HG03095 (cell line): ENCODE measurements at regions not wholly inside any gene's neighbourhood (a gene's known extent, or its start where the extent isn't known, plus 50 kb on each side); places are given as distances from the start of the nearest gene placed in this dataset.

Experiments used
- ATAC-seq: cut with Tn5 transposase; IDR thresholded peaks from one replicate; pipeline ENCODE4 v1.9.1; 2021; ENCODE audit warnings: moderate library complexity; ENCODE audit not compliant: unreplicated experiment

DNA sequence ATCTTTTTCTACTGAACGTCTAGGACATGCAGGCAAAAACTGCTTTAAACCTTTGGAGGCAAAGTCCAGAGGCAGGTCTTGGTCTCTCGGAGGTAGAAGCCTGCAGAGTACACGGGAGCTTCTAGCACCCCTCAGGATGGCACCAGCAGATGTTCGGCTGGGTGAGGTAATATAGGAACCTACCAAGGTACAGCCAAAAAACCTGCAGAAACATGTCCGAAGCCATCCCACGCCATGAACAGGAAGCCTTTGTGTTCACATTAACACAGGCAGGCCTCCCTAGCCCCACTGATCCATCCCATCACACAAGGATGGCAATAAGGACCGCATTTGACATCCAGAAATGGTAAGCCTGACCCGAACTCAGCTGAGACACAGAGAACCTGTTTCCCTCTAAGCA lies 157.9 kb upstream of the HES1 start:
- no peak for ATAC-seq

DNA sequence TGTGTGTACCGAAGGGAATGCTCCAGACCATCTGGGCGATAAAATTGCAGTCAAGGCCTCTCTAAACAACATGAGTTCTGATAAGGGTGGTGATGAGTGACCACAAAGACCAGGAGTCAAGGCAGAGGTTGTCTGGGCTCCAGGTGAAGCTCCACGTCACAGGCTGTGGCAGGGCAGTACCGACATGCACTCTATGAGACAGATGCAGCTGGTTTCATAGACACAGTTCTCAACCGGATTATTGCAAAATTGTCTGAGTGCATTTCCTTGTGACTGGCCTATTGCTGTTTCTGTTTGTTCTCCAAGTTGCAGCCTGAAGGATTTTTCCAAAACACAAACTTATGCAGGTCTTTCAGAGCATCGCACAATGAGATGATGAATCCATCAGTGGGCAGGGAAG lies 157.5 kb upstream of the HES1 start:
- ATAC-seq, result no peak

GRCh38 chr3:193980326-193980725 lies 155.6 kb upstream of the HES1 start:
- no peak for ATAC-seq

GRCh38 chr3:193980905-193981304 lies 155.0 kb upstream of the HES1 start:
- ATAC-seq, result no peak

- no peak for ATAC-seq
These were observed 154.4 kb upstream of the HES1 start for GRCh38 chr3:193981504-193981903.

DNA sequence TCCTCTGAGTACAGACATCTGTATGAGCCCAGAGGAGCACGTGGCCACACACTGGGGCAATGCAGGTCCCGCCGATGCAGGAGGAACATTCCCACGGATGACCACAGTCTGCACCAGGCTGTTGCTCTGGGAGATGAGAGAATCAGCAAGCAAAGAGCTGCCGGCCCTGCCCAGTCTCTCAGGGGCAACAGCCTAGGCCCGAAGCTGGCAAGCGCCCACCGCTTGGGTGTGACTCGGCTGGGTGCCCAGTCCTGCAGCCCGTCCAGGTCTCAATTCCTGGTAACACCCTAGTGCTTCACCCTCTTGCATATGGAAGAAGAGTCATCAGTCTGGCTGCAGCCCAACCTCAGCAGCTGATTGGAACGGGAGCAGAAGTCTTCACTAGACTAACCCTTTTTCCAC lies 153.7 kb upstream of the HES1 start:
- ATAC-seq, result no peak

DNA sequence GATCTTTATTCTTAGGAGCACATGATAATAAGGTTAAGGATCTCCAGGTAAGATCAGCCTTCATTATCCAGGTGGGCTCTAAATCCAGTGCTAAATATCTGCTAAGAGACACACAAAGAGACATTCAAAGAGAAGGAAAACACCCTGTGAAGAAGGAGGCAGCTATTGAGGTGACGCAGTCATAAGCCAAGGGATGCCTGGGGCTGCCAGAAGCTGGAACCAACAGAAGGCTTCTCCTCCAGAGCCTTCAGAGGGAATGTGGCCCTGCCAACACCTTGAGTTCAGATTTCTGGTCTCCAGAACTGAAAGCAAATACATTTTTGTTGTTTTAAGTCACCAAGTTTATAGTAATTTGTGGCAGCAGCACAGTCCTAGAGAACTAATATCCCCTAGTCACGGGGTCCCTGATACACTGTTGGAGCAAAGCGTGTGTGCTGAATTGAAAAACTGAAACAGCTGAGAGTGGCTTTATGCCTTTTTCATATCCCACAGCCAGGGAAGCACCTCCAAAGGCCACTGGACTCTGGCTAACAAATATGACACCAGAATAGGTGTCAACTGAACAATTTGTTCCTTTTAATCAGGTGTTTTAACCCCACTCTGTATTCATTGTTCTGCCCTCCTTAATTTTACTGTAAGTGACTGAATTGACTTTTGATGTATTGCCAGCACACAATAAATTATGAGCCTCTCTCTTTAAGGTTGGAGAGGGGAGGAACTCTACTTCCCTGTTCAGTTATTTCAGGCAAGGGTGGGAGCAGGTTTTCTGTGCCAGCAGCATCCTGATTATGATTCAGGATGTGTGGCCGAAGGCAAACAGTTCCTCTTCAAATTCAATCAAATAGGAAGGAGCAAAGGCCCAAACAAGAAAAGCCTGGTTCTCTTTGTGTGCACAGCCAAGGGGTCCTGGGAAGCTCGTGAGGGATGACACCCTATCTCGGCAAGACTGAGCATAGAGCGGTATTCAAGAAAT lies 151.8 kb upstream of the HES1 start:
- no peak for ATAC-seq

GRCh38 chr3:193984876-193985275 lies 151.1 kb upstream of the HES1 start:
- ATAC-seq, result no peak

DNA sequence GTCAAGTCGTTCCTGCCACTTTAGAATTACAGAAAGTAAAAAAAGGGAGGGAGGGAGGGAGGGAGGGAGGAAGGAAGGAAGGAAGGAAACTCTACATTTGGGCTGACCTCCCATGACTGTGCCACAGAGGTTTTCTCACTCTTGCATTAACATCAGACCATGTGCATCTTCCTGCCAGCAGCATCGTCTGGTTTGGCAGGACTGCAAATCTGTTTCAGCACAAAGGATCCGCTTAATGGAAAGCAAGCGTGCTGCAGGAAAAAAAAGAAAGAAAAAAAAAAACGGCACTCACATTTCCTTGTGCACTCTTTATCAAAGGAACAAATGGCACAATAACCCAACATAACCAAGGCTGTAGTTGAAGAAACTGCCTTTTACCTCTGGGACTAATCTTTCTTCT lies 148.8 kb upstream of the HES1 start:
- ATAC-seq, result no peak

DNA sequence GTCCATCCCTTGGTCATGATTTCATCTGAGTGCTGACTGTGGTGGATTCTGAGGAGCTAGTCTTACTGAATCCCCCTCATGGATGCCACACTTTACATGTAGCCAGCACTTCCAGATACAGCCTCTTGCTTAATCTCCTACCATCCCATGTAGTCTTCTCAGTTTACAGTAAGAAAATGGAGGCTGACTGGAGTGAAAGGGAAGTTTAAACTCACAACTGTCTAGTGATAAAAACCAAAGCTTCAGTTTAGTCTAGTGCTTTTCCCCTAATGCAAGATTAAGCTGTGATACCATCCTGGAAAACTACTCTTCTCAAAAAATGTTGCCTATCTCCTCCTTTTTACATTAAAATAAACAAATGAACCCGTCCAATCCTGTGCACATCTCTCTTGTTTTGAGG lies 146.8 kb upstream of the HES1 start:
- no peak for ATAC-seq

- no peak for ATAC-seq
These were observed 144.1 kb upstream of the HES1 start for GRCh38 chr3:193991666-193992424.

- no peak for ATAC-seq
These were observed 143.4 kb upstream of the HES1 start for GRCh38 chr3:193992425-193993037.

DNA sequence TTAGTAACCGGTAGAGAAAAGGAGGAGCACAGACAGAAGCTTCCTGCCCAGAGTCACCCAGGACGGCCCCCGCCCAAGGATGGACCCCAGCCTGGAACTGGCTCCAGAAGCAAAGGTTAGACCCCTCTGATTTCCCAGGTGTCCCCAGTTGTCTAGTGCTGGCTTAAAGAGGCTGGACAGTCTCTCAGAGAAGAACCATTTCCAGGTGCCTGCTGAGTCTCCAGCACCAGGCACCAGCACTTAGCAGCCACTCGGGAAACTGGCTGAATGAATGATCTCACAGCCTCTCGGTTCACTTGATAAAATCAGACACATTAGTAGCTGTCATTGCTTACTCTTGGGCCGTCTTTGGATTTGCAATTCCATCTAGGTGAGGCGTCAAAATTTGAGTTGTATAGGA lies 139.7 kb upstream of the HES1 start:
- no peak for ATAC-seq

GRCh38 chr3:193996641-193997089 lies 139.3 kb upstream of the HES1 start:
- no peak for ATAC-seq

DNA sequence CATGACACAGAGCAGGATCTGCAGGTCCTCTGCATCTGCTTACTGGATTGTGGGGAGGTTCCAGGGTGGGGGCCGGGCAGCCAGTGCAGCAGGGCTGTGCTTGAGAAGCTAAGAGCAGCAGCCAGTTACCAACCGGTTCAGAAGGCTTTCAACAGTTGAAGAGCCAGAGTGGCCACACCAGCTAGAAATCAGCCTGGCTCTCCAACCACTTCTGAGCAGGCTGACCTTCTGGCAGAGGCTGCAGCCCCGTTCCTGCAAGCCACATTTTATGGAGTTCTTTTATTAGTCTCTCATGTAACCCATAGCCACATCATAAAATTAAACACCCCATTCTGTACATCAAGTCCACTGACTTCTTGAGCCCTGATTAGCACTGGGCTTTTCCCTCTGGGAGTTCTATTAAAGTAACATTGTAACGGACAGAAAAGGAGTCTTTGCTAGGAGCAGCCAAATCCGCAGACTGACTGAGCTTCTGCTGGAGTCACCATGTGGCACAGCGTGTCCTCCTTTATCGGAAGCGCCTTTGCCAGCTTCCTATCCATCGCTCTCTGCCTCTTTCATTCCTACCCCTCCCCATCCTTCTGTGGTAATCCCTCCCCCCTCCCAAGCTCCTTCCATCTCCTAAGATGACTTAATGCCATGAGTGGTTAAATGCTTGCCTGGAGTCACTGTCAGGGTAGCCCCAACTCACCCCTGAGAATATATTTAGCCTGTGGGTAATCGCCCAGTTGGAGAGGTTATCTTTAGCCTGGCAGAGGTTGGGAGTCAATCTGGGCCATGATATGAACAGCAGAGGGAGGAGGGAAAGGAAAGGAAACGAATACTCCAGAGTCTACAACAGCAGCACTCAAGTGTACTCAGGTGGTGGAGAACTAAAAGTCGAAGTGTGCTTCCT lies 138.5 kb upstream of the HES1 start:
- no peak for ATAC-seq

- no peak for ATAC-seq
These were observed 137.9 kb upstream of the HES1 start for GRCh38 chr3:193998123-193998448.

GRCh38 chr3:193998628-193999195 lies 137.2 kb upstream of the HES1 start:
- no peak for ATAC-seq

DNA sequence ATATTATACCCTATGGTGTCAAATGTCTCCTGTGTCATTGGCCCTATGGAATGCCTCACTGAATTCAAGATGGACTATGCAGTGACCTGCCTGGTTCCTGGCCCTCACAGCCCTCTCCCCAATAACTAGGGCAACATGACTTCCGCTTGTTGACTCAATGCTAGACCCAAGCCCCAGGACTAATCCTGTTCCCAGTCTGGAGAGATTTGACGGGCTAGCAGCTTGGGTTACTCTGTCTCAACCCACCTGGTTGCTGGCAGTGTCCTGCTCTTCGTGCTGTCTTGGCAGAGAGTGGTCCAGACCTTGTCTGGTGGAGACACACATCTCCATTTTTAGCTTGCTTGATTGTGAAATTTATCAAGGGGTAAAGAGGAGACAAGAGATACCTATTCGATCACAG lies 135.8 kb upstream of the HES1 start:
- no peak for ATAC-seq

GRCh38 chr3:194000712-194001111 lies 135.2 kb upstream of the HES1 start:
- no peak for ATAC-seq

- ATAC-seq, result no peak
These were observed 134.1 kb upstream of the HES1 start for GRCh38 chr3:194001728-194002459.
